ENCODE measurements at regions not wholly inside any gene's neighbourhood (a gene's known extent, or its start where the extent isn't known, plus 50 kb on each side); places are given as distances from the start of the nearest gene placed in this dataset.
"Not testable (repeated sequence)": the region's sequence is repeated elsewhere in the genome, so short reads cannot be mapped to it uniquely, and the experiment has no call there.

DNA sequence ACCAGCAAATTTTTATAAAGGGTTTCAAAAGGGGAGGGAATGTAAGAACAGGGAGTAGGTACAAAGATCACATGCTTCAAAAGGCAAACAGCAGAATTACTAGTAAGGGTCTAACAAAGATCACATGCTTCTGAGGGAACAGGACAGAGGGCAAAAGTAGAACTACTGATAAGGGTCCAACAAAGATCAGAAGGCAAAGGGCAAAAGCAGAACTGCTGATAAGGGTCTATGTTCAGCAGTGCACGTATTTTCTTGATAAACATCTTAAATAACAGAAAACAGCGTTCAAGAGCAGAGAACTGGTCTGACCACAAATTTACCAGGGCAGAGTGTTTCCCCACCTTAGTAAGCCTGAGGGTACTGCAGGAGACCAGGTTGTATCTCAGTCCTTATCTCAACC lies 469.5 kb upstream of the PIK3R1 start:
- no peak for DNase-seq (ENCODE audit: extremely low spot score)
- Histone ChIP-seq H3K27ac (ENCODE audit: low read depth) (no peak overlapping the region), H3K4me1 (ENCODE audit: insufficient read depth) (no peaks in the 10 kb centered on the region), H3K36me3 (ENCODE audit: insufficient read depth) (no peaks in the 10 kb centered on the region), H3K4me3 (ENCODE audit: low read depth, low read length) (no peak overlapping the region)
- WGBS: 88% methylated on average over 2 of the region's 2 CpGs

DNA sequence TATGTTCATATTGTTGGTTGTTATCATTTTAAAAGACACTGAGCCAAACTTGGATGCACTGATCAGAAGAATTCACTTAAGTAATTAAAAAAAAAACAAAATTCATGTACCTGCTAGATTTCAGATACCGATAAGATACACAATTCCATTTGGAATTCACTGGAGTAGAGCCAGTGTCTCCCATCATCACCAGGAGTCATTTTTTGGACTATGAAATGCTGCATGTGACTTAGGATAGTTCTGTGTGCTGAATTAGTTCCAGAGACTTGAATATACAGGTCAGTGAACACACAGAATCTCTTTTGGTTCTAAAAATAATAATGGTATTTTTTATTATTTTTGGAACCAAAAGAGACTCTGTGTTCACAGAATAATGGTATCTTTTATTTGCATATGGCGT lies 482.6 kb upstream of the PIK3R1 start:
- 78% methylated on average over 2 of the region's 2 CpGs for WGBS
- Histone ChIP-seq H3K27ac (ENCODE audit: low read depth) (no peak overlapping the region), H3K4me1 (ENCODE audit: insufficient read depth) (no peaks in the 10 kb centered on the region), H3K4me3 (ENCODE audit: low read depth, low read length) (no peak overlapping the region), H3K36me3 (ENCODE audit: insufficient read depth) (no peaks in the 10 kb centered on the region)
- DNase-seq (ENCODE audit: extremely low spot score): no peak

DNA sequence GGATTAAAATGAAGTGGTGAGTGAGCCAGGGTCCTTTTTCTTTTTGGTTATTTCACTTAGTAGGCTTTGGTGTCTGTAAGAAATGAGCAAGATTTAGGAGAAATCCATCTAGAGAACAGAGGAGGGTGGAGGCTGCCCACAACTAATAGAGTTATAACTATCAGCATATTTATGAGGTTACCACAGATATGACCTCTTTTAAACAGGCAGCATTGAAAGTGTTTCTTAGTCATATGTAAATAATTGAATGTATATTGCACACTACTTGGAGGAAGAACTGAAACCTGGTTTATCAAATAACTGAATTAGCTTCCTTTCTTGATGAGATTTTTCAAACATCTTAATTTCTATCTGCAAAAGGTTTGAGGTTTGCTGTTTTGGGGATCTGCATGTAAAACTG lies 483.1 kb upstream of the PIK3R1 start:
- H3K27ac ChIP-seq (ENCODE audit: low read depth): no peak overlapping the region
- no peaks in the 10 kb centered on the region for H3K4me1 ChIP-seq (ENCODE audit: insufficient read depth)
- H3K36me3 ChIP-seq (ENCODE audit: insufficient read depth): no peaks in the 10 kb centered on the region
- DNase-seq (ENCODE audit: extremely low spot score): no peak
- H3K4me3 ChIP-seq (ENCODE audit: low read depth, low read length): no peak overlapping the region

DNA sequence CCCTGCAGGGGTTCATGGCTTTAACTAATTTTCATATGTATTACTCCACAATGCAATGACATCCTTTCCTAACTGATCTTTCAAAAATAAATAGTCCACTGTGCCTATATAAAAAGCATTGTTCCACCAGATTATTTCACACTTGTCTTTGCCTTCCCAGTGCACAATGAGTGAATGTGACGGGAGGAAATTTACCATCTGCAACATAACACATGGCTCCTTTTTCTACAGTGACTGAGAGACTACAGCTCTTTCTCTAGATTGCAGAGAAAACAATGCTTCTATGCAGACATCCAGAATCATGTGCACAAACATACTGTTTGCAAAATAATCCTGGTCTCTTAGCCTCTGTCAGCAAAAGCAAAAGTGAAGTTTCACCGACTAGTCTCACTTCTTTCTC lies 483.7 kb upstream of the PIK3R1 start:
- Histone ChIP-seq H3K4me1 (ENCODE audit: insufficient read depth) (no peaks in the 10 kb centered on the region), H3K36me3 (ENCODE audit: insufficient read depth) (no peaks in the 10 kb centered on the region), H3K27ac (ENCODE audit: low read depth) (no peak overlapping the region), H3K4me3 (ENCODE audit: low read depth, low read length) (no peak overlapping the region)
- 84% methylated on average over 2 of the region's 2 CpGs for WGBS
- no peak for DNase-seq (ENCODE audit: extremely low spot score)

DNA sequence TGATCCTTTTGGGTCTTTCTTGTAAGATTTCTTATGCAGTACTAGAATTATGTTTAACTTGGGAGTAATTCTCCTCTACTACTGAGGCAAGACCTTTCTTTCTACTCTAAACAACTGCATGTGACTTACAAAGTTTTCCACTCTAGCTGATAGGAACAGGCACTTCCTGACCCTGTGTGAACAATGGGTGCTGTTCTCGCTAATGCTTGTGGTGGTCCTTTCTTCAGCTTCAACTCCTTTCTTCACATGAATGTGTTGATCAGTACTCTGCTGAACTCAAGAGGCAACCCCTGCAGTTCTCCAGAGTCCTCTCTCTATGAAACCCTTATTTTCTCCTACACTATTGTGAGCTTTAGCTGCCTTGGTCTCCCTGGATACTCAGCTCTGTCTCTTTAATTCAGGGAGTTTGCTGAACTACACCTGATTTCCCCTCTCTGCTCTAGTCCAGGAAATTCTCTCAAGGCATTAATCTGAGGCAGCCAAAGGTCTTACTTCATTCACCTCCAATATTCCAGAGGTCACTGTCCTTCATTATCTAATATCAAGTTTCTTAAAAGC lies 484.6 kb upstream of the PIK3R1 start:
- no peak for DNase-seq (ENCODE audit: extremely low spot score)
- 94% methylated on average over 1 of the region's 1 CpG for WGBS
- Histone ChIP-seq H3K36me3 (ENCODE audit: insufficient read depth) (no peaks in the 10 kb centered on the region), H3K4me1 (ENCODE audit: insufficient read depth) (no peaks in the 10 kb centered on the region), H3K4me3 (ENCODE audit: low read depth, low read length) (no peak overlapping the region), H3K27ac (ENCODE audit: low read depth) (no peak overlapping the region)

DNA sequence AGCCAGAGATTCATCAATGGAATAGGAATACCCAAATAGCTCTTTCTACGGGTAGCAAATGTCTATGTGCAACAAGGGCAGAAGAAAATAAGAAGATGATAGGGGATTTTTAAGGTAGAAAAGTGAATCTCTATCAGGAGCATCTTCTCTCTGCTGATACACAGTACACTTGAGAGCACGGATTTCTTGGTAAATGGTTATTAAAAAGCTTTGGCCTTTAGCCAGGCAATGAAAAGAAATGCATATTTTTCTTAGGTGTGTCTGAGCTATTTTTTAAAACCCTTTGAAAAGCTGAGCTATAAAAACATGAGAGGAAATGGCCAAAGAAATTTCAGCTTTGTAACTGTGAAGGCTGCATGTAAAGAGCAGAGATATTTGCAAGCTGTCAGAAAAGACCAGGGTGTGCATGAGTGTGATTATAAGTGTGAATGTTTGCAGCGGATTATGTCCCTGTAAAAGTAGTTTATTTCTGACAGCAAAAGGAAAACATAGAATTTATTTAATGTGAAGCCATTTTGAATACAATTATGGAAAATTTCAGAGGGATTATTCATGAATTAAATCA lies 487.1 kb upstream of the PIK3R1 start:
- H3K36me3 ChIP-seq (ENCODE audit: insufficient read depth): no peaks in the 10 kb centered on the region
- no peaks in the 10 kb centered on the region for H3K4me1 ChIP-seq (ENCODE audit: insufficient read depth)
- no peak overlapping the region for H3K4me3 ChIP-seq (ENCODE audit: low read depth, low read length)
- peak; percentile 40 for DNase-seq (ENCODE audit: extremely low spot score)
- WGBS: 51% methylated on average over 3 of the region's 3 CpGs
- no peak overlapping the region for H3K27ac ChIP-seq (ENCODE audit: low read depth)

DNA sequence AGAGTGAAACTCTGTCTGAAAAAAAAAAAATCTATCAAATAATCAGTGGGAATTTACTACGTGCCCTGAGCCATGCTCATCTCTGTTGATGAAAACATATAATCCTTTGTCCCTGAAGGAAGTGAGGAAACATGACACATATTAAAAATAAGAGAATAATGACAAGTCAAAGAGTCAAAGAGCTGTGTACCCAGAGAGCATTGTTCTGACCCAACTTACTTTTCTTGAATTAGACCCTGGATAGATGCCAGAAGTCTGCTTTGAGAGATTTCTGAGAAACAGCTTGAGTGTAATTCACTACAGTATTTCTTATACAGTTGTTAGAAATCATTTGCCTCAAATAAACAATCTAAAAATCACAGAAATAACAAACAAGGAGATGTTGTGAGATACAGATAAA lies 490.0 kb upstream of the PIK3R1 start:
- no peak for DNase-seq (ENCODE audit: extremely low spot score)
- Histone ChIP-seq H3K4me1 (ENCODE audit: insufficient read depth) (no peaks in the 10 kb centered on the region), H3K4me3 (ENCODE audit: low read depth, low read length) (no peak overlapping the region), H3K36me3 (ENCODE audit: insufficient read depth) (no peaks in the 10 kb centered on the region), H3K27ac (ENCODE audit: low read depth) (no peak overlapping the region)
- WGBS: 81% methylated on average over 1 of the region's 1 CpG

DNA sequence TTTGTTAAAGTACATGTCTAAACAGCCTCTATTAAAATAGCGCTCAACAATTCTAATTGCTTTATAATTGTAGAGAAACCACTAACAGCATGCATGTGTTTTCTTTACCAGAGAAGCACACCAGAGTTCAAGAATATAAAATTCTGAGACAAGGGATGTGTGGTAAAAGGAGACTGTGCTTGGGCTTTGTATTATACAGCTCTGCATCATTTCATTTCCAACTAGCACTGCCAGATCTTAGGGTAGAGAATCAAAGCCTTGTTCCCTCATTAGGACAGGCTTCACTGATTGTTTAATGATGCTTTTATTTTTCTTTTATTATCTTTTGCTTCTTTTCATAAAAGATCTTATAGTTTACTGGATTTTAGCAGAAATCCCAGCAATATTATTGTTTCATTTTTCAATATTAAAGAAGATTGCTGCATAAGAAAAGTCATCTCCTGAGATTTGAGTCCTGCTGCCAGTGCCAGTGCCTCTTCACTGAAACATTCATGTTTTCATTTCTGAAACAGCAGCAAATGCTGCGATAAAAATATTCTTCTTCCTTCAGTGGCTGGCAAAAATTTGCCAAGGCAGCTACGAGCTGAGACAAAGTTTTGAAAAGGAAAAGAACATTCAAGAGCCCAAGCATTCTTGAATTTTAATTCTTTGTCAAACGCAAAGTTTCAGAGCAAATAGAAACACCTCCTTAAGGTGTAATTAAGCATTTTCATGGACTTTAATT lies 491.0 kb upstream of the PIK3R1 start:
- Histone ChIP-seq H3K4me3 (ENCODE audit: low read depth, low read length) (no peak overlapping the region), H3K36me3 (ENCODE audit: insufficient read depth) (no peaks in the 10 kb centered on the region), H3K4me1 (ENCODE audit: insufficient read depth) (no peaks in the 10 kb centered on the region), H3K27ac (ENCODE audit: low read depth) (no peak overlapping the region)
- DNase-seq (ENCODE audit: extremely low spot score): no peak
- WGBS: 63% methylated on average over 4 of the region's 4 CpGs

DNA sequence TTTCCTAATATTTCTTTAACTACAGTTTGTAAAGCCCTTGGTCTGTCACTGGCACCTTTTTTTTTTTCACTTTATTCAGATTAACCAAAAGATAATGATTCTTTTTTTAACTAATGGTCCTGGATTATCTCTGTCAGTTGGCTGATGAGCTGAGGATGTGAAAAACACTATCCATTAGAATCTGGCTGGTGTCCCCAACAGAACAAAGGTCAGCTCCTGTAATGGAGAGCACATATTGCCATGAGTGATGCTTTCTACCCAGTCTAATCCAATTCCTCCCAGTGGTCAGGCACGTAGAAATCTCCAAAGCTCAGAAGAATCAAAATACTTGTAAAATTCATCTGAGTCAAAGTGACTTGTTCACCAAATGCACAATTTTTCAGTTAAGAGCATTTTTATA lies 491.7 kb upstream of the PIK3R1 start:
- Histone ChIP-seq H3K27ac (ENCODE audit: low read depth) (no peak overlapping the region), H3K36me3 (ENCODE audit: insufficient read depth) (no peaks in the 10 kb centered on the region), H3K4me1 (ENCODE audit: insufficient read depth) (no peaks in the 10 kb centered on the region), H3K4me3 (ENCODE audit: low read depth, low read length) (no peak overlapping the region)
- no peak for DNase-seq (ENCODE audit: extremely low spot score)
- WGBS: 92% methylated on average over 1 of the region's 1 CpG

DNA sequence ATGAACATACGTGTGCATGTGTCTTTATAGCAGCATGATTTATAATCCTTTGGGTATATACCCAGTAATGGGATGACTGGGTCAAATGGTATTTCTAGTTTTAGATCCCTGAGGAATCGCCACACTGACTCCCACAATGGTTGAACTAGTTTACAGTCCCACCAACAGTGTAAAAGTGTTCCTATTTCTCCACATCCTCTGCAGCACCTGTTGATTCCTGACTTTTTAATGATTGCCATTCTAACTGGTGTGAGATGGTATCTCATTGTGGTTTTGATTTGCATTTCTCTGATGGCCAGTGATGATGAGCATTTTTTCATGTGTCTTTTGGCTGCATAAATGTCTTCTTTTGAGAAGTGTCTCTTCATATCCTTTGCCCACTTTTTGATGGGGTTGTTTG lies 493.0 kb upstream of the PIK3R1 start:
- H3K4me3 ChIP-seq (ENCODE audit: low read depth, low read length); H3K36me3 ChIP-seq (ENCODE audit: insufficient read depth); H3K27ac ChIP-seq (ENCODE audit: low read depth); H3K4me1 ChIP-seq (ENCODE audit: insufficient read depth); DNase-seq (ENCODE audit: extremely low spot score): not testable (repeated sequence)
- WGBS: 94% methylated on average over 2 of the region's 2 CpGs

DNA sequence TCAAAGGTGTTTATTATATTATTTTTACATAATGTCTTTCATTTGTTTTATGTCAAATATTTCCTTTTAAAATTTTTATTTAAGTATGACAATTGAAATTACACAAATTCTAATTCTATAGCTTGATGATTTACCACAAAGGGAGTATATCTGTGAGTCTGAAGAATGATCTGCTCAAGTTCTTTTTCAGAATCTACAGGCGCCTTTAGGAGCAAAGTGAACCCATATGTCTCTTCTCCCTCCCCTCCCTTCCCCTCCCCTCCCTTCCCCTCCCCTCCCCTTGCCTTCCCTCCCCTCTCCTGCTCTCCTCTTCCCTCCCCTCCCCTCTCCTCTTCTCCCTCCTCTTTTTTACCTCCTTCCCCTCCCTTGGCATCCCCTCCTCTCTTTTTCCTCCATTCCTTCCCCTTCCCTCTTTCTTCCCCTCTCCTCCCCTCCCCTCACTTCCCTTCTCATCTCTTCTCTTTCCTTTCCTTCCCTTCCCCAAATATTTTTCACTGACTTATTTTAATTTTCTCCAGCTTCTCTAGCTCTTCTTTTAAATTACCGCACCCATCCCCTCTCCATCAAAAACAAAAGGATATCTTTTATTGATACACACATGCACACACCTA lies 495.3 kb upstream of the PIK3R1 start:
- Histone ChIP-seq H3K36me3 (ENCODE audit: insufficient read depth) (no peaks in the 10 kb centered on the region), H3K4me1 (ENCODE audit: insufficient read depth) (no peaks in the 10 kb centered on the region), H3K4me3 (ENCODE audit: low read depth, low read length) (no peak overlapping the region), H3K27ac (ENCODE audit: low read depth) (no peak overlapping the region)
- no peak for DNase-seq (ENCODE audit: extremely low spot score)
- 96% methylated on average over 2 of the region's 2 CpGs for WGBS

DNA sequence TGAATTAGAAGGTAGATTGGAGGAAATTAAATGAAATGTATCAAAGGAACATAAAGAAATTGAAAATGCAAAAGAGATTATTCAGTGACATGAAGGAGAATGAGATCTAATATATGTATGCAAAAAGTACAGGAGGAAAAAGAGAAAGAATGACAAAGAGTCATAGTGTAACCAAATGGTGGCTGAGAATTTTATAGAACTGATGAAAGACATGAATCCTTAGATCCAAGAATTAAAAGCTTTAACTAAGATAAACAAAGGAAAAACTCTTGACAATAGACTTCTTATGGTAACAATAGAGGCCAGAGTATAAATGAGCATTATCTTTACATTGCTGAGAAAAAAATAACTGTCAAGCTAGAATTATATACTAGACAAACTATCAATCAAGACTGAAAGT lies 505.4 kb upstream of the CD180 start:
- H3K4me3 ChIP-seq (ENCODE audit: low read depth, low read length): no peak overlapping the region
- DNase-seq (ENCODE audit: extremely low spot score): no peak
- H3K36me3 ChIP-seq (ENCODE audit: insufficient read depth): no peaks in the 10 kb centered on the region
- no peak overlapping the region for H3K27ac ChIP-seq (ENCODE audit: low read depth)
- H3K4me1 ChIP-seq (ENCODE audit: insufficient read depth): no peaks in the 10 kb centered on the region

DNA sequence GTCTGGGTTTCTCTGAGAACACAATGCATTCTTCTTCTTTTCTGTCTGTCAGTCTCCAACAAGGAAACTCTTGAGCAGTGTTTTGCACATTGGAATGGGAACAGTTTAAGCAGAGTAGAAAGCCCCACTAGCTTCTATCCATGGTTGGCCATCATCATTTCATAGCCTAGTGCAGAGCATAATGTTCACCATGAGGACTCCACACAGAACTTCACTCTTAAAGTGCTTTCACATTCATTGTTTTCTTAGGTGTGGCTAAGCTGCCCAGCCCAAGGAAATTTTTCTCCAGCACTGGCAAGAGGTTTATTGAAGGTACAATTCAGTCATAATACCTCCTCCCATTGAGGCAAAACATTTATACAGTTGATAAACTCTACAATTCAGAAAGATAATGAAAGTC lies 503.0 kb upstream of the CD180 start:
- Histone ChIP-seq H3K27ac (ENCODE audit: low read depth) (no peak overlapping the region), H3K4me3 (ENCODE audit: low read depth, low read length) (no peak overlapping the region), H3K4me1 (ENCODE audit: insufficient read depth) (no peaks in the 10 kb centered on the region), H3K36me3 (ENCODE audit: insufficient read depth) (no peaks in the 10 kb centered on the region)
- no peak for DNase-seq (ENCODE audit: extremely low spot score)

DNA sequence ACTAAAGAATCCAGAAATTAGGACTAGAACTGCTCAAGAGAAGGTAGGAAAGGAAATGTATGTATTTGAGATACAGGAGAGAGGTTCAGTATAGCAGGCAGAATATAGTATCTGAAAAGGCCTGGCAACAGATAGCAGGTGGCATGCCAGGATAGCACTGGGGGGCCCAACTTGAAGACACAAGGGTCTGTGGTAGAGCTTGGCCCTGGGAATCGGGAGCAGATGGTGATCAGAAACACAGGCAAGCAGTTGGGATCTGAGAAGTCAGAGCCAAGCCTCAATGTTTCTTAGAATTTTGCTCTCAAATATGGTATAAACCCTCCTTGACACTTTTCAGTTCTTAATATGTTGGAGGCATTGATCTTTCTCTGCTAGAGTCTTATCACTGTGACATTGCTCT lies 499.8 kb upstream of the CD180 start:
- 96% methylated on average over 1 of the region's 1 CpG for WGBS
- no peaks in the 10 kb centered on the region for H3K36me3 ChIP-seq (ENCODE audit: insufficient read depth)

More for the DNA sequence above, 499.8 kb upstream of the CD180 start:
- H3K4me1 ChIP-seq (ENCODE audit: insufficient read depth): no peaks in the 10 kb centered on the region
- H3K4me3 ChIP-seq (ENCODE audit: low read depth, low read length): no peak overlapping the region
- H3K27ac ChIP-seq (ENCODE audit: low read depth): no peak overlapping the region
- DNase-seq (ENCODE audit: extremely low spot score): no peak

Measured in urinary bladder (tissue), 3 donors.